GM21737 (cell line): ENCODE measurements at regions not wholly inside any gene's neighbourhood (a gene's known extent, or its start where the extent isn't known, plus 50 kb on each side); places are given as distances from the start of the nearest gene placed in this dataset.

Experiments
- ATAC-seq: cut with Tn5 transposase; IDR thresholded peaks from one replicate; pipeline ENCODE4 v1.9.1; 2021; ENCODE audit warnings: mild to moderate bottlenecking, moderate library complexity; ENCODE audit not compliant: unreplicated experiment

- ATAC-seq, result no peak
Measured at GRCh38 chr6:170117111-170117972, 173.5 kb downstream of the DLL1 start.

- ATAC-seq, result no peak
Measured at GRCh38 chr6:170116636-170117035, 174.2 kb downstream of the DLL1 start.

GRCh38 chr6:170114956-170115855 lies 175.7 kb downstream of the DLL1 start:
- ATAC-seq, result no peak

- ATAC-seq, result no peak
Measured at GRCh38 chr6:170114187-170114945, 176.5 kb downstream of the DLL1 start.

GRCh38 chr6:170113141-170113540 lies 177.7 kb downstream of the DLL1 start:
- ATAC-seq, result no peak

GRCh38 chr6:170112583-170112860 lies 178.4 kb downstream of the DLL1 start:
- no peak for ATAC-seq

- no peak for ATAC-seq
Measured at GRCh38 chr6:170111816-170112582, 178.9 kb downstream of the DLL1 start.

GRCh38 chr6:170111141-170111664 lies 179.7 kb downstream of the DLL1 start:
- no peak for ATAC-seq

- no peak for ATAC-seq
Measured at GRCh38 chr6:170110201-170111140, 180.4 kb downstream of the DLL1 start.

GRCh38 chr6:170108890-170109587 lies 181.8 kb downstream of the DLL1 start:
- ATAC-seq, result no peak

- ATAC-seq, result no peak
Measured at GRCh38 chr6:170108456-170108855, 182.4 kb downstream of the DLL1 start.

- no peak for ATAC-seq
Measured at GRCh38 chr6:170107606-170108222, 183.2 kb downstream of the DLL1 start.

- ATAC-seq, result no peak
Measured at GRCh38 chr6:170106906-170107525, 183.9 kb downstream of the DLL1 start.

GRCh38 chr6:170102582-170103481 lies 188.0 kb downstream of the DLL1 start:
- no peak for ATAC-seq

GRCh38 chr6:170102038-170102437 lies 188.8 kb downstream of the DLL1 start:
- ATAC-seq, result no peak

- ATAC-seq, result no peak
Measured at GRCh38 chr6:170101281-170102035, 189.4 kb downstream of the DLL1 start.
